ACC112 (cell line): ENCODE measurements at regions not wholly inside any gene's neighbourhood (a gene's known extent, or its start where the extent isn't known, plus 50 kb on each side); places are given as distances from the start of the nearest gene placed in this dataset.

ENCODE experiments used
- H2AFZ ChIP-seq: fragments of 200-600 bp; sonication (generic); one replicate; pipeline ENCODE4 v1.6.0; 2017; ENCODE audit warnings: antibody characterized with exemption, low read length; ENCODE audit not compliant: unreplicated experiment
- H3K27ac ChIP-seq: fragments of 200-600 bp; sonication (generic); 2 replicates; pipeline ENCODE4 v1.5.1; 2014; ENCODE audit warnings: low read depth, mild to moderate bottlenecking, antibody characterized with exemption, low read length, moderate library complexity
- H3K27me3 ChIP-seq: fragments of 200-600 bp; sonication (generic); 2 replicates; pipeline ENCODE4 v1.6.1; 2014; ENCODE audit warnings: mild to moderate bottlenecking, antibody characterized with exemption, low read length, moderate library complexity, mixed read lengths; ENCODE audit not compliant: insufficient read depth
- H3K36me3 ChIP-seq: fragments of 200-600 bp; sonication (generic); 2 replicates; pipeline ENCODE4 v1.6.1; 2016; ENCODE audit warnings: mild to moderate bottlenecking, antibody characterized with exemption, low read length, moderate library complexity, mixed read lengths; ENCODE audit not compliant: insufficient read depth
- H3K4me1 ChIP-seq: fragments of 200-600 bp; sonication (generic); one replicate; pipeline ENCODE4 v1.6.1; 2016; ENCODE audit warnings: low read length, mixed read lengths; ENCODE audit not compliant: insufficient read depth, unreplicated experiment, control insufficient read depth
- H3K4me3 ChIP-seq: fragments of 200-600 bp; sonication (generic); 2 replicates; pipeline ENCODE4 v1.5.1; 2014; ENCODE audit warnings: mild to moderate bottlenecking, low read depth, low read length
- H3K79me2 ChIP-seq: fragments of 200-600 bp; sonication (generic); one replicate; pipeline ENCODE4 v1.6.0; 2016; ENCODE audit warnings: low read length; ENCODE audit not compliant: control insufficient read depth, unreplicated experiment, insufficient read depth

- Histone ChIP-seq H3K27ac (no peak overlapping the region), H3K4me1 (no peaks in the 10 kb centered on the region), H3K36me3 (no peaks in the 10 kb centered on the region), H3K27me3 (peaks cover 71% of the 10 kb centered on the region), H2AFZ (no peak overlapping the region), H3K79me2 (no peaks in the 10 kb centered on the region), H3K4me3 (no peak overlapping the region)
Measured at GRCh38 chr14:22505309-22505696, 83.7 kb downstream of the DAD1 start.

- no peaks in the 10 kb centered on the region for H3K79me2 ChIP-seq
- no peaks in the 10 kb centered on the region for H3K4me1 ChIP-seq
- H3K36me3 ChIP-seq: no peaks in the 10 kb centered on the region
- no peak overlapping the region for H2AFZ ChIP-seq
- H3K4me3 ChIP-seq: no peak overlapping the region
- H3K27ac ChIP-seq: no peak overlapping the region
- peaks cover 60% of the 10 kb centered on the region for H3K27me3 ChIP-seq
Measured at GRCh38 chr14:22502551-22502950, 86.5 kb downstream of the DAD1 start.

GRCh38 chr14:22502007-22502406 lies 87.0 kb downstream of the DAD1 start:
- Histone ChIP-seq H3K27me3 (peaks cover 61% of the 10 kb centered on the region), H3K79me2 (no peaks in the 10 kb centered on the region), H3K36me3 (no peaks in the 10 kb centered on the region), H3K4me1 (no peaks in the 10 kb centered on the region), H2AFZ (no peak overlapping the region), H3K27ac (no peak overlapping the region), H3K4me3 (no peak overlapping the region)

GRCh38 chr14:22500954-22501726 lies 87.9 kb downstream of the DAD1 start:
- H3K27me3 ChIP-seq: peaks cover 59% of the 10 kb centered on the region
- H3K36me3 ChIP-seq: no peaks in the 10 kb centered on the region
- no peaks in the 10 kb centered on the region for H3K4me1 ChIP-seq
- H3K4me3 ChIP-seq: no peak overlapping the region
- H3K79me2 ChIP-seq: no peaks in the 10 kb centered on the region
- H3K27ac ChIP-seq: no peak overlapping the region
- H2AFZ ChIP-seq: no peak overlapping the region

- H3K4me1 ChIP-seq: no peaks in the 10 kb centered on the region
Measured at GRCh38 chr14:22500525-22500924, 88.5 kb downstream of the DAD1 start.

GRCh38 chr14:22497671-22498093 lies 91.3 kb downstream of the DAD1 start:
- H3K27ac ChIP-seq: no peak overlapping the region
- peaks cover 70% of the 10 kb centered on the region for H3K27me3 ChIP-seq
- no peaks in the 10 kb centered on the region for H3K36me3 ChIP-seq
- no peaks in the 10 kb centered on the region for H3K79me2 ChIP-seq
- H3K4me3 ChIP-seq: no peak overlapping the region
- no peak overlapping the region for H2AFZ ChIP-seq
- no peaks in the 10 kb centered on the region for H3K4me1 ChIP-seq

More at GRCh38 chr14:22500525-22500924, 88.5 kb downstream of the DAD1 start:
- no peak overlapping the region for H2AFZ ChIP-seq
- H3K79me2 ChIP-seq: no peaks in the 10 kb centered on the region
- H3K27me3 ChIP-seq: peaks cover 59% of the 10 kb centered on the region
- no peaks in the 10 kb centered on the region for H3K36me3 ChIP-seq
- H3K4me3 ChIP-seq: no peak overlapping the region
- no peak overlapping the region for H3K27ac ChIP-seq

- no peak overlapping the region for H3K4me3 ChIP-seq
- no peaks in the 10 kb centered on the region for H3K36me3 ChIP-seq
- peaks cover 70% of the 10 kb centered on the region for H3K27me3 ChIP-seq
- no peaks in the 10 kb centered on the region for H3K4me1 ChIP-seq
- H3K79me2 ChIP-seq: no peaks in the 10 kb centered on the region
- no peak overlapping the region for H3K27ac ChIP-seq
- H2AFZ ChIP-seq: no peak overlapping the region
Measured at GRCh38 chr14:22497144-22497423, 91.9 kb downstream of the DAD1 start.

- H3K27ac ChIP-seq: no peak overlapping the region
- no peaks in the 10 kb centered on the region for H3K36me3 ChIP-seq
- no peaks in the 10 kb centered on the region for H3K79me2 ChIP-seq
- H3K4me1 ChIP-seq: no peaks in the 10 kb centered on the region
- no peak overlapping the region for H3K4me3 ChIP-seq
- H3K27me3 ChIP-seq: peaks cover 75% of the 10 kb centered on the region
- H2AFZ ChIP-seq: no peak overlapping the region
Measured at GRCh38 chr14:22494486-22495135, 94.4 kb downstream of the DAD1 start.

GRCh38 chr14:22493753-22494152 lies 95.3 kb downstream of the DAD1 start:
- no peaks in the 10 kb centered on the region for H3K79me2 ChIP-seq
- H3K27ac ChIP-seq: no peak overlapping the region
- H3K4me3 ChIP-seq: no peak overlapping the region
- no peaks in the 10 kb centered on the region for H3K4me1 ChIP-seq
- H3K36me3 ChIP-seq: no peaks in the 10 kb centered on the region
- no peak overlapping the region for H2AFZ ChIP-seq
- peaks cover 84% of the 10 kb centered on the region for H3K27me3 ChIP-seq

GRCh38 chr14:22492622-22493542 lies 96.1 kb downstream of the DAD1 start:
- Histone ChIP-seq H3K79me2 (no peaks in the 10 kb centered on the region), H3K36me3 (no peaks in the 10 kb centered on the region), H2AFZ (no peak overlapping the region), H3K4me1 (no peaks in the 10 kb centered on the region), H3K4me3 (no peak overlapping the region), H3K27me3 (peaks cover 93% of the 10 kb centered on the region), H3K27ac (no peak overlapping the region)
